ENCODE measurements at regions not wholly inside any gene's neighbourhood (a gene's known extent, or its start where the extent isn't known, plus 50 kb on each side); places are given as distances from the start of the nearest gene placed in this dataset.
A peak's percentile ranks its signal among the peaks of the same experiment; 100 is the strongest.
"Not testable (repeated sequence)": the region's sequence is repeated elsewhere in the genome, so short reads cannot be mapped to it uniquely, and the experiment has no call there.

- not testable (repeated sequence) for DNase-seq (ENCODE audit: low spot score)
Observed at GRCh38 chrX:90848595-90848994, 586.0 kb upstream of the PABPC5 start.

GRCh38 chrX:90883479-90883878 lies 551.2 kb upstream of the PABPC5 start:
- DNase-seq (ENCODE audit: low spot score): no peak

- DNase-seq (ENCODE audit: low spot score): not testable (repeated sequence)
Observed at GRCh38 chrX:90914816-90915215, 519.8 kb upstream of the PABPC5 start.

GRCh38 chrX:90946870-90947269 lies 487.8 kb upstream of the PABPC5 start:
- DNase-seq (ENCODE audit: low spot score): not testable (repeated sequence)

GRCh38 chrX:90995191-90995590 lies 439.4 kb upstream of the PABPC5 start:
- not testable (repeated sequence) for DNase-seq (ENCODE audit: low spot score)

GRCh38 chrX:91018111-91018510 lies 416.5 kb upstream of the PABPC5 start:
- not testable (repeated sequence) for DNase-seq (ENCODE audit: low spot score)

- no peak for DNase-seq (ENCODE audit: low spot score)
Observed at GRCh38 chrX:91039777-91040176, 394.9 kb upstream of the PABPC5 start.

- DNase-seq (ENCODE audit: low spot score): no peak
Observed at GRCh38 chrX:91066104-91066503, 368.5 kb upstream of the PABPC5 start.

- peak; percentile 9 for DNase-seq (ENCODE audit: low spot score)
Observed at GRCh38 chrX:91079342-91080114, 355.1 kb upstream of the PABPC5 start.

- no peak for DNase-seq (ENCODE audit: low spot score)
Observed at GRCh38 chrX:91080822-91081221, 353.8 kb upstream of the PABPC5 start.

GRCh38 chrX:91081873-91082272 lies 352.8 kb upstream of the PABPC5 start:
- DNase-seq (ENCODE audit: low spot score): no peak

- no peak for DNase-seq (ENCODE audit: low spot score)
Observed at GRCh38 chrX:91108761-91109160, 325.9 kb upstream of the PABPC5 start.

- no peak for DNase-seq (ENCODE audit: low spot score)
Observed at GRCh38 chrX:91122151-91122694, 312.4 kb upstream of the PABPC5 start.

- no peak for DNase-seq (ENCODE audit: low spot score)
Observed at GRCh38 chrX:91137883-91138282, 296.8 kb upstream of the PABPC5 start.
